GM12878 (cell line): ENCODE measurements at regions not wholly inside any gene's neighbourhood (a gene's known extent, or its start where the extent isn't known, plus 50 kb on each side); places are given as distances from the start of the nearest gene placed in this dataset.

Source experiments
- ATAC-seq: fragments of 200-7000 bp; cut with Tn5 transposase; 3 replicates; pipeline ENCODE4 v1.9.1; 2020; ENCODE audit warnings: mild to moderate bottlenecking, moderate library complexity
- BruUV-seq: library from RNA; stranded (reverse); fragments of 400-500 nt; replicated peaks from 2 replicates; lab custom pipeline; 2021; lab: Mats Ljungman, UMichigan
- CTCF ChIA-PET: fragments of 300-600 bp; sonication (Branson Sonifier 250); formaldehyde crosslinking; extraction: SDS; loops from one replicate; lab custom pipeline; 2021; ENCODE audit warnings: inconsistent platforms; lab: Yijun Ruan, JAX
- POLR2A ChIA-PET: fragments of 350-600 bp; formaldehyde crosslinking; extraction: SDS; loops from one replicate; lab custom pipeline; 2021; ENCODE audit warnings: inconsistent platforms; lab: Charles Lee
- RAD21 ChIA-PET: fragments of 300-600 bp; sonication (Branson Sonifier 250); formaldehyde crosslinking; loops from one replicate; lab custom pipeline; 2023; ENCODE audit warnings: antibody characterized with exemption; ENCODE audit not compliant: unreplicated experiment; lab: Charles Lee
- SMC1A ChIA-PET: fragments of 300-600 bp; sonication (Branson Sonifier 250); formaldehyde crosslinking; loops from one replicate; lab custom pipeline; 2023; ENCODE audit not compliant: unreplicated experiment, uncharacterized antibody; lab: Charles Lee
- DNase-seq: peaks from one replicate; pipeline ENCODE4 v3.0.0-alpha.2; 2011; ENCODE audit warnings: low read depth, low spot score
- FAIRE-seq: peaks from 3 replicates; lab custom pipeline; 2011; peaks lifted over from hg19 to GRCh38; lab: Jason Lieb, UNC
- H2AFZ ChIP-seq: 2 replicates; pipeline ENCODE4 v1.6.0; 2011; ENCODE audit warnings: low read depth, low read length, control low read depth; ENCODE audit not compliant: control insufficient read depth
- H3K27ac ChIP-seq: 2 replicates; pipeline ENCODE4 v1.5.1; 2011; ENCODE audit warnings: control low read depth; ENCODE audit not compliant: control insufficient read depth, insufficient read depth
- H3K27me3 ChIP-seq, 2 experiments: replicated peaks in 1 of 2; 2 replicates each; pipeline versions ENCODE4 v1.6.0 to v1.6.1; 2011; ENCODE audit warnings: low read length in 1 of 2; ENCODE audit not compliant: control insufficient read depth in 2 of 2, insufficient read depth in 2 of 2
- H3K36me3 ChIP-seq, 2 experiments: 2 replicates each; pipeline ENCODE4 v1.5.1; 2011; ENCODE audit warnings: low read length in 1 of 2; ENCODE audit not compliant: control insufficient read depth in 2 of 2, insufficient read depth in 2 of 2
- H3K4me1 ChIP-seq: 2 replicates; pipeline ENCODE4 v1.6.1; 2011; ENCODE audit warnings: mild to moderate bottlenecking, low read length, moderate library complexity, mixed read lengths; ENCODE audit not compliant: control insufficient read depth, insufficient read depth
- H3K4me2 ChIP-seq: 2 replicates; pipeline ENCODE4 v1.6.0; 2011; ENCODE audit warnings: control low read depth; ENCODE audit not compliant: control insufficient read depth, insufficient read depth
- H3K4me3 ChIP-seq: fragments of 200-600 bp; sonication (generic); 2 replicates; pipeline ENCODE4 v1.5.1; 2016
- H3K79me2 ChIP-seq: 2 replicates; pipeline ENCODE4 v1.6.0; 2011; ENCODE audit warnings: low read length; ENCODE audit not compliant: control insufficient read depth, insufficient read depth
- H3K9ac ChIP-seq: 2 replicates; pipeline ENCODE4 v1.8.0; 2011; ENCODE audit warnings: low read length, control low read depth, mixed read lengths; ENCODE audit not compliant: control insufficient read depth, insufficient read depth
- H3K9me3 ChIP-seq: replicated peaks from 3 replicates; pipeline ENCODE4 v1.5.1; 2011; ENCODE audit warnings: mild to moderate bottlenecking, low read length; ENCODE audit not compliant: control insufficient read depth, insufficient read depth
- H4K20me1 ChIP-seq: 2 replicates; pipeline ENCODE4 v1.6.0; 2011; ENCODE audit not compliant: control insufficient read depth, insufficient read depth
- ATF2 ChIP-seq: IDR thresholded peaks from 2 replicates; pipeline ENCODE4 v1.6.1; 2012; ENCODE audit warnings: low read length, inconsistent platforms
- FOXK2 ChIP-seq: fragments of 450-650 bp; IDR thresholded peaks from 2 replicates; pipeline ENCODE4 v1.6.1; 2017; ENCODE audit warnings: mild to moderate bottlenecking, moderate library complexity
- IKZF2 ChIP-seq, 2 experiments: fragments of 450-650 bp; IDR thresholded peaks; 2 replicates each; pipeline ENCODE4 v1.6.1; 2017; ENCODE audit warnings: mild to moderate bottlenecking in 2 of 2, moderate library complexity in 2 of 2
- KAT2A ChIP-seq: conservative IDR thresholded peaks from 2 replicates; pipeline ENCODE4 v1.6.1; 2011; ENCODE audit warnings: low read depth, low read length; ENCODE audit not compliant: control insufficient read depth
- LARP7 ChIP-seq: fragments of 450-650 bp; IDR thresholded peaks from 2 replicates; pipeline ENCODE4 v1.6.1; 2017; ENCODE audit warnings: mild to moderate bottlenecking
- NFIC ChIP-seq: IDR thresholded peaks from 2 replicates; pipeline ENCODE4 v1.6.1; 2012; ENCODE audit warnings: low read depth, mild to moderate bottlenecking, inconsistent platforms, low read length, moderate library complexity
- NR2F1 ChIP-seq: fragments of 450-650 bp; conservative IDR thresholded peaks from 2 replicates; pipeline ENCODE4 v1.6.1; 2017; ENCODE audit warnings: mild to moderate bottlenecking
- REST ChIP-seq: IDR thresholded peaks from 2 replicates; pipeline ENCODE4 v1.6.1; 2012; ENCODE audit warnings: mild to moderate bottlenecking, low read depth, low read length
- SREBF2 ChIP-seq: IDR thresholded peaks from 2 replicates; pipeline ENCODE4 v1.6.1; 2012; ENCODE audit warnings: mild to moderate bottlenecking, low read length
- TAF1 ChIP-seq: IDR thresholded peaks from 2 replicates; pipeline ENCODE4 v1.6.1; 2011; ENCODE audit warnings: mild to moderate bottlenecking, low read depth, low read length, borderline replicate concordance
- TCF12 ChIP-seq: IDR thresholded peaks from 2 replicates; pipeline ENCODE4 v1.6.1; 2011; ENCODE audit warnings: low read depth, mild to moderate bottlenecking, low read length
- ZBTB4 ChIP-seq: fragments of 450-650 bp; formaldehyde crosslinking; IDR thresholded peaks from 2 replicates; pipeline ENCODE4 v1.4.0; 2022; ENCODE audit warnings: mild to moderate bottlenecking, moderate library complexity
- ZBTB40 ChIP-seq: fragments of 450-650 bp; IDR thresholded peaks from 2 replicates; pipeline ENCODE4 v1.6.1; 2016; ENCODE audit warnings: mild to moderate bottlenecking, moderate library complexity, borderline replicate concordance
- WGBS: methylation state at CpG from one replicate; pipeline ENCODE4 v1.1.6; 2016; ENCODE audit warnings: low lambda C conversion rate; ENCODE audit not compliant: insufficient replicate concordance, insufficient coverage; ENCODE audit errors: missing lambda C conversion rate; 5-methylcytosine and 5-hydroxymethylcytosine counted together
- in situ Hi-C: fragments of 300-500 bp; cut with MboI; formaldehyde crosslinking; loops from 9 replicates; pipeline ENCODE4 v1.14.3; 2018; ENCODE audit warnings: mixed read lengths
- intact Hi-C: fragments of 100-400 bp; cut with micrococcal nuclease; formaldehyde crosslinking; loops from one replicate; pipeline ENCODE4 v1.14.2; 2022; ENCODE audit not compliant: unreplicated experiment

- FAIRE-seq (no peak), ATAC-seq (no peak), DNase-seq (no peak)
- Histone ChIP-seq H2AFZ (no peak overlapping the region), H3K9ac (no peak overlapping the region), H3K4me1 (no peaks in the 10 kb centered on the region), H3K79me2 (no peaks in the 10 kb centered on the region), H3K4me3 (no peak overlapping the region), H3K27ac (no peak overlapping the region), H3K9me3 (no peaks in the 10 kb centered on the region), H3K36me3 (no peaks in the 10 kb centered on the region), H3K4me2 (no peak overlapping the region), H3K27me3 (no peaks in the 10 kb centered on the region; a peak in 1 of 4 replicates), H4K20me1 (no peaks in the 10 kb centered on the region)
- WGBS: 40% methylated on average over 1 of the region's 1 CpG
- ChIA-PET POLR2A (no interaction called here), SMC1A (no interaction called here), RAD21 (no interaction called here), CTCF (no interaction called here)
- BruUV-seq: no TSS peak
- intact Hi-C loops (no loop called here), in situ Hi-C loops (no loop called here)
- no peak for TF ChIP-seq TAF1
- no peak for TF ChIP-seq SREBF2
- TF ChIP-seq LARP7: no peak
- no peak for TF ChIP-seq ZBTB4 (CRISPR knock-in tag)
- TF ChIP-seq REST: no peak
- no peak for TF ChIP-seq ZBTB40
- no peak for TF ChIP-seq NR2F1
- TF ChIP-seq TCF12: no peak
- TF ChIP-seq ATF2: no peak
- TF ChIP-seq NFIC: no peak
- no peak for TF ChIP-seq IKZF2 (IDR thresholded peaks at IDR 0.05)
- no peak for TF ChIP-seq KAT2A
- TF ChIP-seq FOXK2: no peak
Measured at GRCh38 chr3:179503640-179504039, 52.4 kb upstream of the GNB4 start.
